Omental fat pad (tissue), 3 donors: ENCODE measurements at regions not wholly inside any gene's neighbourhood (a gene's known extent, or its start where the extent isn't known, plus 50 kb on each side); places are given as distances from the start of the nearest gene placed in this dataset.

Source experiments
- ATAC-seq: fragments of 150-250 bp; one replicate; pipeline ENCODE4 v1.9.1; 2016; ENCODE audit warnings: mild to moderate bottlenecking, moderate library complexity; ENCODE audit not compliant: low FRiP score
- DNase-seq: peaks from one replicate; pipeline ENCODE4 v3.0.0-alpha.2; 2019; ENCODE audit warnings: low spot score
- TF ChIP-seq, protein P1 (sequence below), 3 donors: fragments of 450-650 bp; IDR thresholded peaks; one replicate each; pipeline ENCODE4 v1.5.1; 2016 to 2017; ENCODE audit warnings: antibody characterized with exemption in 3 of 3, mild to moderate bottlenecking in 3 of 3, moderate library complexity in 2 of 3

DNA sequence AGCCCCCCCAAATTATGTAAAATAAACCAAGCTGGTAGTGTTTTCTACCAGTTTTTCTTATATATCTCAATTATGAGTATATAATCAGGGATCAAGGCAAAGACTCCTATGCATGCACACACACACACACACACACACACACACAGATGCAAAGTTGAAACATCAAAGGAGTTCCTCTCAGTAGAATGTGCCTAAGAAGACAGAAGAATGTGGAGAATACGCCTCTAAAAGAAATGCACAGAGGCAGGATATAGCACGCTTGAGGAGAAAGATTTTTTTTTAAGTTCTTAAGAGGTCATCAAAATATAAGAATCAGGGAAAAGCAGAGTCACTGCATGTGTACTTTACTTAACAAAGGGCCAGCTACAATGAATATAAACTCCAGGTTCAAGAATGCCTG is 138.2 kb upstream of the CLEC14A start:
- DNase-seq (no peak), ATAC-seq (no peak)
- TF ChIP-seq, protein P1, sequence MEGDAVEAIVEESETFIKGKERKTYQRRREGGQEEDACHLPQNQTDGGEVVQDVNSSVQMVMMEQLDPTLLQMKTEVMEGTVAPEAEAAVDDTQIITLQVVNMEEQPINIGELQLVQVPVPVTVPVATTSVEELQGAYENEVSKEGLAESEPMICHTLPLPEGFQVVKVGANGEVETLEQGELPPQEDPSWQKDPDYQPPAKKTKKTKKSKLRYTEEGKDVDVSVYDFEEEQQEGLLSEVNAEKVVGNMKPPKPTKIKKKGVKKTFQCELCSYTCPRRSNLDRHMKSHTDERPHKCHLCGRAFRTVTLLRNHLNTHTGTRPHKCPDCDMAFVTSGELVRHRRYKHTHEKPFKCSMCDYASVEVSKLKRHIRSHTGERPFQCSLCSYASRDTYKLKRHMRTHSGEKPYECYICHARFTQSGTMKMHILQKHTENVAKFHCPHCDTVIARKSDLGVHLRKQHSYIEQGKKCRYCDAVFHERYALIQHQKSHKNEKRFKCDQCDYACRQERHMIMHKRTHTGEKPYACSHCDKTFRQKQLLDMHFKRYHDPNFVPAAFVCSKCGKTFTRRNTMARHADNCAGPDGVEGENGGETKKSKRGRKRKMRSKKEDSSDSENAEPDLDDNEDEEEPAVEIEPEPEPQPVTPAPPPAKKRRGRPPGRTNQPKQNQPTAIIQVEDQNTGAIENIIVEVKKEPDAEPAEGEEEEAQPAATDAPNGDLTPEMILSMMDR (IDR thresholded peaks at IDR 0.05) = no peak

DNA sequence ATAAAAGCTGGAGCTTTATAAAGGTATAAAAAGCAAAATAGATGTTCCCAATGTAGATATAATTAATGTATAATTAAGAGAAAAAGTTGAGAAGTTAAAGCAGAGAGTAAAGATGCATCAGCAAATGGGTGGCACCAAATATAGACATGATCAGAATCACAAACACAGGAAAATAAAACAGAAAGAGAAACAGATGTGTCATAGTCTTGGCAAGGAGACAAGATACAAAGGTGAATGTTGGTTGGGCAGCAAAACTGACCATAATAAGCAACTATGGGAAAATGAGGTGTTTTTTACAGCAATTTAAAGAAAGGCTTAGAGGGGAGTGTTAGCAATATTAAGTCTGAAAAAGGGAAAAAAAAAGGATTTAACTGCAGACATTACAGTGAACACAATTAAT is 135.4 kb upstream of the CLEC14A start:
- TF ChIP-seq, protein P1 (IDR thresholded peaks at IDR 0.05) = no peak
- DNase-seq (no peak), ATAC-seq (no peak)

DNA sequence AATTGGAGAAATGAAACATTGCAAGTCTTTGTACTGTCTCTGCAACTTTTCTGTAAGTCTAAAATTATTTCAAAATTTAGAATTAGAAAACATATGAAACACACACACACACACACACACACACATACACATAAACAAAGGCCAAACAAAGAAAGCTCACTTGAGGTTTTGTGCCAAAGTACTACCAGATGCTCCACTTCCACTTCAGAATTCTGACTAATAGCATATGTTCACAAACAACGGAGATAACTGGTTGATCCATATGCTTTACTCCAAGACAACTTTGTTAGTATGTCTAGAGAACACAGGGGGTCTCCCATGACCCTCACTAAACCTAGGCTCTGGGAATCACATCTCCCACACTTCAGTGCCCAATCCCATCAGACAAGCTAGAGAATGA is 133.8 kb upstream of the CLEC14A start:
- DNase-seq (no peak), ATAC-seq (no peak)
- TF ChIP-seq, protein P1 (IDR thresholded peaks at IDR 0.05) = no peak

DNA sequence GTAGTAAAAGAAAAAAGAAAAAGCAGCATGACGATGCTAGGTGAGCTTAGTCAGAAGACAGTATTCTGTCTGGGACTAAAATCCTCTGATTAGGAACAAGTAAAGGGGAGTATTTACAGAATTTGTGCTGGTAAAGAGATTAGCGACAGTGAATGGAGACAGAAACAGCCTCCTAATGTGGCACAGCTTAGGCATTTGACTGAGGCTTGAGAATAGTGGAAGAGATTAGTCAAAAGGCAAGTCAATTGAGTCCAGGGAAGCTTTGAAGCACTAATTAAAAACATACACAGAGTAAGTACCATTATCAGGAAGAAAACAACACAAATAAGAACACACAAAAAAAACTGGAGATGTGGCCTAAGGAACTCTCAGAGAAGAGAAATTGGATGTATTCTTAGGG is 131.9 kb upstream of the CLEC14A start:
- TF ChIP-seq, protein P1 (IDR thresholded peaks at IDR 0.05) = no peak
- DNase-seq (no peak), ATAC-seq (no peak)

DNA sequence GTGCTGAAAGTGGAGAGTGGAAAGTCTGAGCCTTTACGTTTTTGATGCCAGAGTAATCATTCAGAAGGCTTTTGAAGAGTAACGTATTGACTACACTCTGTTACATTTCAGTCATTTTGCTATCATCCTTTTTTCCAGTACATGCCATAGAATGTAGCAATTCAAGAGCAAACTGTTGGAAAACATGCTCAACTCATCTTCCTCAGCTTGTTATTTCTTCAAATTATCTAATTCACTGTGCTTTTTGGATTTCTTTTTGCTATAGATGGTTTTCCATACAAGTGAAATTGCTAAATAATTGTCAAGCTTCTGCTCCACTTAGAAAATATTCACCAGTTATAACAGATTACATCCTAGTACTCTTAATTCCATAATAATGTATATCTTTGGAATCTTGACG is 129.9 kb upstream of the CLEC14A start:
- TF ChIP-seq, protein P1 (IDR thresholded peaks at IDR 0.05) = no peak

DNA sequence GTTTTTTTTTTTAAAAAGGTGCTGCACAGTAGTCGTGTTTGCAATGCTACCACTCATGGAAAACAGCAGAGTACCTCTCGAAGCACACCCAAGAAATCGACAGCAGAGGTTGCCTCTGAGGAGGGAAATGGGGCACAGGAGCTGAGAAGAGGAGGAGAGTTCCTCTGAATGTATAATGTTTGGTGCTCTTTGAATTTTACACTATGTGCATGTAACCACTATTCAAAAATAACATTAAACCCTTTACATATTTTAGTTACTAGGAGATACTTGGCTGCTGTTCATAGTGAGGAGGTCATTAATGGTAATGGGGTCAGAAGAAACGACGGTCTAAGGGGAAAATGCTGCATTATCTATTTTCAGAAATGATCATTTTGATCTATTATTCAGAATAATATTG is 129.4 kb upstream of the CLEC14A start:
- TF ChIP-seq, protein P1 (IDR thresholded peaks at IDR 0.05) = no peak
- ATAC-seq (no peak), DNase-seq (no peak)

More for the DNA sequence above, 129.9 kb upstream of the CLEC14A start:
- ATAC-seq = no peak
- DNase-seq = no peak

DNA sequence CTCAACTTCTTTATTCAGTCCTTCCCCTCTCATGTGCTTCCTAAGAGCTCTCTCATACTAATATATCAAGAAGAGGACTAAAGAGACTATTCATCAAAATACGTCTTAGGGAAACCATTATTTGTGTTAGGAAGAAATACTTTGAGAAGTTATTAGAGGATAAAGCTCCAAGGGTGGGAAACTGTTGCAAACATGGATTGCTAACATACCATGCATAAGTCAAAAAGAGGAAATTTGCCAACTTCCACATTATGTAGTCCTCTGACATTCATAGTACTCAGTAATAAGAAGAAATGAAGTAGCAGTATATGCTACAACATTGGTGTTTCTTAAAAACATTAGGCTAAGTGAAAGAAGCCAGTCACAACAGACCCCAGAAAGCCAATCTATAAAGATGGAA is 128.8 kb upstream of the CLEC14A start:
- no peak for ATAC-seq
- TF ChIP-seq, protein P1 (IDR thresholded peaks at IDR 0.05) = no peak
- DNase-seq = no peak
